ENCODE measurements at regions not wholly inside any gene's neighbourhood (a gene's known extent, or its start where the extent isn't known, plus 50 kb on each side); places are given as distances from the start of the nearest gene placed in this dataset.

GRCh38 chr7:81014266-81014665 lies 95.4 kb upstream of the SEMA3C start:
- TF ChIP-seq EP300 (IDR thresholded peaks at IDR 0.05) (no peak), CTCF (IDR thresholded peaks at IDR 0.05) (no peak), POLR2A (IDR thresholded peaks at IDR 0.05; ENCODE audit: low read depth) (no peak), POLR2AphosphoS5 (IDR thresholded peaks at IDR 0.05) (no peak)

Data from esophagus muscularis mucosa (tissue), 4 donors.